H9 (cell line): ENCODE measurements at regions not wholly inside any gene's neighbourhood (a gene's known extent, or its start where the extent isn't known, plus 50 kb on each side); places are given as distances from the start of the nearest gene placed in this dataset.

ENCODE experiments used
- DNase-seq: peaks from one replicate; pipeline ENCODE4 v3.0.0-alpha.2; 2017
- H2AFZ ChIP-seq: one replicate; pipeline ENCODE4 v1.6.1; 2013; ENCODE audit warnings: mild to moderate bottlenecking, low read length, control low read depth, moderate library complexity
- H2AK5ac ChIP-seq: 2 replicates; pipeline ENCODE4 v1.6.1; 2013; ENCODE audit warnings: low read length, control low read depth, mixed read lengths; ENCODE audit not compliant: insufficient read length
- H2BK120ac ChIP-seq: one replicate; pipeline ENCODE4 v1.6.1; 2013; ENCODE audit warnings: low read depth, mild to moderate bottlenecking, low read length, control low read depth, inconsistent platforms; ENCODE audit not compliant: poor library complexity, severe bottlenecking
- H2BK12ac ChIP-seq: 2 replicates; pipeline ENCODE4 v1.6.1; 2013; ENCODE audit warnings: low read length, control low read depth, mixed read lengths, low read depth; ENCODE audit not compliant: insufficient read length
- H2BK15ac ChIP-seq: 2 replicates; pipeline ENCODE4 v1.6.1; 2013; ENCODE audit warnings: low read depth, low read length, control low read depth
- H2BK20ac ChIP-seq: one replicate; pipeline ENCODE4 v1.6.1; 2013; ENCODE audit warnings: low read depth, mild to moderate bottlenecking, low read length, control low read depth, inconsistent platforms; ENCODE audit not compliant: poor library complexity, severe bottlenecking
- H2BK5ac ChIP-seq: 2 replicates; pipeline ENCODE4 v1.6.1; 2013; ENCODE audit warnings: low read length, control low read depth, mixed read lengths; ENCODE audit not compliant: insufficient read length
- H3K14ac ChIP-seq: 2 replicates; pipeline ENCODE4 v1.6.1; 2013; ENCODE audit warnings: low read length, control low read depth; ENCODE audit not compliant: insufficient read depth
- H3K18ac ChIP-seq: 2 replicates; pipeline ENCODE4 v1.6.1; 2013; ENCODE audit warnings: low read depth, mild to moderate bottlenecking, mixed read lengths, low read length, control low read depth; ENCODE audit not compliant: insufficient read length
- H3K23ac ChIP-seq: 2 replicates; pipeline ENCODE4 v1.6.1; 2013; ENCODE audit warnings: low read length, control low read depth, mixed read lengths, low read depth; ENCODE audit not compliant: insufficient read length
- H3K23me2 ChIP-seq: 2 replicates; pipeline ENCODE4 v1.6.1; 2013; ENCODE audit warnings: low read depth, mild to moderate bottlenecking, mixed read lengths, low read length, control low read depth; ENCODE audit not compliant: insufficient read length, poor library complexity, severe bottlenecking
- H3K27ac ChIP-seq: 2 replicates; pipeline ENCODE4 v1.5.1; 2013; ENCODE audit warnings: low read length, control low read depth, mixed read lengths, low read depth; ENCODE audit not compliant: insufficient read length
- H3K27me3 ChIP-seq: 2 replicates; pipeline ENCODE4 v1.6.1; 2013; ENCODE audit warnings: low read length, control low read depth, inconsistent platforms; ENCODE audit not compliant: insufficient read depth
- H3K4ac ChIP-seq: 2 replicates; pipeline ENCODE4 v1.6.1; 2013; ENCODE audit warnings: low read depth, mild to moderate bottlenecking, control low read depth, inconsistent platforms, low read length, moderate library complexity
- H3K4me1 ChIP-seq: 2 replicates; pipeline ENCODE4 v1.6.1; 2013; ENCODE audit warnings: low read length, control low read depth, inconsistent platforms; ENCODE audit not compliant: insufficient read depth
- H3K4me2 ChIP-seq: 2 replicates; pipeline ENCODE4 v1.6.1; 2013; ENCODE audit warnings: low read length, control low read depth, mixed read lengths; ENCODE audit not compliant: insufficient read length, insufficient read depth
- H3K56ac ChIP-seq: 2 replicates; pipeline ENCODE4 v1.6.1; 2013; ENCODE audit warnings: low read depth, mild to moderate bottlenecking, mixed read lengths, low read length, control low read depth; ENCODE audit not compliant: insufficient read length
- H3K79me1 ChIP-seq: 2 replicates; pipeline ENCODE4 v1.6.1; 2013; ENCODE audit warnings: low read depth, mild to moderate bottlenecking, moderate library complexity, low read length, control low read depth, inconsistent platforms; ENCODE audit not compliant: insufficient read depth, poor library complexity, severe bottlenecking
- H3K79me2 ChIP-seq: 2 replicates; pipeline ENCODE4 v1.6.1; 2013; ENCODE audit warnings: low read length, control low read depth, inconsistent platforms; ENCODE audit not compliant: insufficient read depth
- H3K9ac ChIP-seq: 2 replicates; pipeline ENCODE4 v1.6.1; 2013; ENCODE audit warnings: low read length, control low read depth, mixed read lengths; ENCODE audit not compliant: insufficient read length; ENCODE audit errors: extremely low read depth
- H3K9me3 ChIP-seq: one replicate; pipeline ENCODE4 v1.6.1; 2013; ENCODE audit warnings: low read depth, low read length, inconsistent platforms; ENCODE audit not compliant: control insufficient read depth
- H3T11ph ChIP-seq: one replicate; pipeline ENCODE4 v1.6.1; 2013; ENCODE audit warnings: mild to moderate bottlenecking, low read length, control low read depth, inconsistent platforms
- H4K20me1 ChIP-seq: one replicate; pipeline ENCODE4 v1.6.1; 2013; ENCODE audit not compliant: control insufficient read depth, insufficient read length, insufficient read depth
- H4K5ac ChIP-seq: 2 replicates; pipeline ENCODE4 v1.6.1; 2013; ENCODE audit warnings: low read depth, mild to moderate bottlenecking, mixed read lengths, low read length, control low read depth; ENCODE audit not compliant: insufficient read length
- H4K8ac ChIP-seq: replicated peaks from 2 replicates; pipeline ENCODE4 v1.6.1; 2013; ENCODE audit warnings: low read length, control low read depth, mixed read lengths, low read depth; ENCODE audit not compliant: insufficient read length
- H4K91ac ChIP-seq: 2 replicates; pipeline ENCODE4 v1.6.1; 2013; ENCODE audit warnings: low read depth, mild to moderate bottlenecking, moderate library complexity, mixed read lengths, low read length, control low read depth; ENCODE audit not compliant: insufficient read length
- H3K27ac Mint-ChIP-seq, 3 experiments: 2 replicates in 2 of 3; 3 replicates in 1 of 3; pipeline ENCODE4 v1.8.0; 2020 to 2021; ENCODE audit warnings: mixed read lengths in 3 of 3, mild to moderate bottlenecking in 1 of 3, moderate library complexity in 1 of 3
- H3K27me3 Mint-ChIP-seq: 2 replicates; pipeline ENCODE4 v1.8.0; 2021; ENCODE audit warnings: low read depth, mild to moderate bottlenecking, moderate library complexity, mixed read lengths
- H3K36me3 Mint-ChIP-seq, 3 experiments: 2 replicates in 2 of 3; 3 replicates in 1 of 3; pipeline ENCODE4 v1.8.0; 2020 to 2021; ENCODE audit warnings: low read depth in 3 of 3, mixed read lengths in 3 of 3; ENCODE audit not compliant: insufficient read depth in 1 of 3
- H3K4me1 Mint-ChIP-seq, 2 experiments: 2 replicates each; pipeline ENCODE4 v1.8.0; 2020; ENCODE audit warnings: mixed read lengths in 2 of 2
- H3K4me3 Mint-ChIP-seq, 2 experiments: 2 replicates in 1 of 2; 3 replicates in 1 of 2; pipeline ENCODE4 v1.8.0; 2020 to 2021; ENCODE audit warnings: mild to moderate bottlenecking in 2 of 2, mixed read lengths in 2 of 2, moderate library complexity in 1 of 2
- H3K9me3 Mint-ChIP-seq, 2 experiments: 2 replicates in 1 of 2; 3 replicates in 1 of 2; pipeline ENCODE4 v1.8.0; 2020; ENCODE audit warnings: mild to moderate bottlenecking in 2 of 2, mixed read lengths in 2 of 2, moderate library complexity in 1 of 2
- WGBS: extraction: QIAGEN DNeasy Blood & Tissue Kit; methylation state at CpG from one replicate; pipeline ENCODE4 v1.1.7; 2013; ENCODE audit warnings: missing lambda C conversion rate, low lambda C conversion rate, mixed read lengths; ENCODE audit not compliant: insufficient read length; ENCODE audit errors: extremely low coverage; 5-methylcytosine and 5-hydroxymethylcytosine counted together
- TF ChIP-seq, protein P1 (sequence below): fragments of 200-600 bp; sonication (generic); conservative IDR thresholded peaks from 3 replicates; pipeline ENCODE4 v1.8.0; 2021; ENCODE audit warnings: antibody characterized with exemption, mild to moderate bottlenecking

DNA sequence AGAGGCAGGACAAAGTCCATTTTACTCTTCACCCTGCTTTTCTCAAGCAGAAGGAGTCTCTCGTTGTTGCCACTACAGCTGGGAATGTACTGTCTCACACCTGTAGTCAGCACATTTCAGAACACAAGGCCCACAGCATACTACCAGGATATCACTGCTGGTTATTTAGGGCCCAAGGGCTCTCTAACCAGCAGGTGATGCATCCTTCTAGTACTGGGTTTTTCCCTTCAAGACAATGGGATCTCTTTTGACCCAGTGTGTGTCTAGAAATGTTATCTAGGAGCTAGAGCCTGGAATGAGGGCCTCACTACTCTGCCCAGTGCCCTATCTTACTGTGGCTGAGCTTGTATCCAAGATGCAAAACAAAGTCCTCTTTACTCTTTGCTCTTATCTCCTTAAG lies 235.1 kb upstream of the PRR16 start:
- Histone ChIP-seq H3K56ac (no peak overlapping the region), H2BK15ac (no peak overlapping the region), H4K91ac (no peak overlapping the region), H4K5ac (no peak overlapping the region), H2BK12ac (no peak overlapping the region), H3K4me1 (no peaks in the 10 kb centered on the region), H4K20me1 (no peaks in the 10 kb centered on the region), H3K79me1 (no peaks in the 10 kb centered on the region), H3T11ph (no peak overlapping the region), H3K27ac (no peak overlapping the region), H2BK5ac (no peak overlapping the region), H3K23ac (no peak overlapping the region), H3K23me2 (no peaks in the 10 kb centered on the region), H2BK120ac (no peak overlapping the region), H3K27me3 (no peaks in the 10 kb centered on the region), H2AK5ac (no peak overlapping the region), H3K4me2 (no peak overlapping the region), H2AFZ (no peak overlapping the region), H4K8ac (no peak overlapping the region), H2BK20ac (no peak overlapping the region), H3K14ac (no peak overlapping the region), H3K4ac (no peak overlapping the region), H3K9ac (no peak overlapping the region), H3K9me3 (no peaks in the 10 kb centered on the region), H3K79me2 (no peaks in the 10 kb centered on the region), H3K18ac (no peak overlapping the region)
- peaks cover 3 to 4% of the 10 kb centered on the region in 2 experiments; a peak in 4 of 5 replicates for H3K9me3 Mint-ChIP-seq
- H3K4me3 Mint-ChIP-seq, result no peak overlapping the region
- no peaks in the 10 kb centered on the region for H3K4me1 Mint-ChIP-seq
- TF ChIP-seq, protein P1, sequence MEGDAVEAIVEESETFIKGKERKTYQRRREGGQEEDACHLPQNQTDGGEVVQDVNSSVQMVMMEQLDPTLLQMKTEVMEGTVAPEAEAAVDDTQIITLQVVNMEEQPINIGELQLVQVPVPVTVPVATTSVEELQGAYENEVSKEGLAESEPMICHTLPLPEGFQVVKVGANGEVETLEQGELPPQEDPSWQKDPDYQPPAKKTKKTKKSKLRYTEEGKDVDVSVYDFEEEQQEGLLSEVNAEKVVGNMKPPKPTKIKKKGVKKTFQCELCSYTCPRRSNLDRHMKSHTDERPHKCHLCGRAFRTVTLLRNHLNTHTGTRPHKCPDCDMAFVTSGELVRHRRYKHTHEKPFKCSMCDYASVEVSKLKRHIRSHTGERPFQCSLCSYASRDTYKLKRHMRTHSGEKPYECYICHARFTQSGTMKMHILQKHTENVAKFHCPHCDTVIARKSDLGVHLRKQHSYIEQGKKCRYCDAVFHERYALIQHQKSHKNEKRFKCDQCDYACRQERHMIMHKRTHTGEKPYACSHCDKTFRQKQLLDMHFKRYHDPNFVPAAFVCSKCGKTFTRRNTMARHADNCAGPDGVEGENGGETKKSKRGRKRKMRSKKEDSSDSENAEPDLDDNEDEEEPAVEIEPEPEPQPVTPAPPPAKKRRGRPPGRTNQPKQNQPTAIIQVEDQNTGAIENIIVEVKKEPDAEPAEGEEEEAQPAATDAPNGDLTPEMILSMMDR, result no peak
- peaks cover 0 to 4% (median 0%) of the 10 kb centered on the region in 3 experiments; a peak in 2 of 7 replicates for H3K36me3 Mint-ChIP-seq
- no peaks in the 10 kb centered on the region for H3K27me3 Mint-ChIP-seq
- no CpG with 5 or more reads among the region's 1 CpG for WGBS
- DNase-seq, result no peak
- no peak overlapping the region for H3K27ac Mint-ChIP-seq
